GM21825 (cell line): ENCODE measurements at regions not wholly inside any gene's neighbourhood (a gene's known extent, or its start where the extent isn't known, plus 50 kb on each side); places are given as distances from the start of the nearest gene placed in this dataset.
A peak's percentile ranks its signal among the peaks of the same experiment; 100 is the strongest.

ENCODE experiments used
- ATAC-seq: cut with Tn5 transposase; IDR thresholded peaks from one replicate; pipeline ENCODE4 v1.9.1; 2021; ENCODE audit warnings: mild to moderate bottlenecking, moderate library complexity; ENCODE audit not compliant: unreplicated experiment

GRCh38 chr5:6201631-6202030 lies 176.7 kb downstream of the MED10 start:
- ATAC-seq, result no peak

- ATAC-seq, result no peak
These were observed 179.8 kb downstream of the MED10 start for GRCh38 chr5:6198531-6198930.

DNA sequence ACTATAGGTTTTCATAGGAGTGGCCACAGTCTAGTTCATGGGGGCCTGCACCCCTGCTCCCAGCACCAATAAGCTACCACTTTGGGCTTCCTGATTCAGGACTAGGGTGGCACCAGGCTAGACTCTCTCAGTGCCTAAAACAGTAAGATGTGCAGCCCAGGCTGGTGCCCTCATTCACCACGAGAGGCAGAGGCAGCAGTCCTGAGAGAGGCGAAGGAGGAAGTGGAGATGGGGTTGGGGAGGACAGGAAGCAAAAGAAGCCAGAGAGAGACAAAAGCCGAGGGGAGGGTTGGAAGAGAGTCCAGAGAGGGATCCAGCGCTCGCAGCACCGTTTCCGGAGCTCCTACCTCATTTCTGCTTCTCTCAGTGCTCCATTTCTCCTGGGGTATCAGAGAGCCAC lies 180.9 kb downstream of the MED10 start:
- no peak for ATAC-seq

- ATAC-seq, result no peak
These were observed 182.5 kb downstream of the MED10 start for GRCh38 chr5:6195711-6196358.

GRCh38 chr5:6194906-6195612 lies 183.3 kb downstream of the MED10 start:
- no peak for ATAC-seq

GRCh38 chr5:6194261-6194875 lies 184.0 kb downstream of the MED10 start:
- no peak for ATAC-seq

DNA sequence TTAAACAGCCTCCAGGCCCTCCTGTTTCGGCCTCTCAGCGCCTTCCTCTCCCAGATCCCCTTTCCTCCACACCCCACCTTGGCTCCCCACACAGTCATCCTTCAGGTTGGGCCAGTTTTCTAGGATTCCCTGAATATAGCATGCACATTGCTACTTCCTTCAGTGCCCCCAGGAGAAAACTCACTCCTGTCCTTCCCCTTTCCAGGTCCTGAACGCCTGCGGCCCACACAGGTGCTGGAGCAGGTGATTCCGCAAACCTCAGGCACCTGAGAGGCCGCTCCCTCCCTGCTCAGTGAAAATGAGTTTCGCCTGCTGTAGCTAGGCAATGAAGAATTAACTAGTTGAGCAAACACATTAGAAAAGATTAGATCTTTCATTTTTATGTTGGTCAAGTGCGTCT lies 185.0 kb downstream of the MED10 start:
- no peak for ATAC-seq

DNA sequence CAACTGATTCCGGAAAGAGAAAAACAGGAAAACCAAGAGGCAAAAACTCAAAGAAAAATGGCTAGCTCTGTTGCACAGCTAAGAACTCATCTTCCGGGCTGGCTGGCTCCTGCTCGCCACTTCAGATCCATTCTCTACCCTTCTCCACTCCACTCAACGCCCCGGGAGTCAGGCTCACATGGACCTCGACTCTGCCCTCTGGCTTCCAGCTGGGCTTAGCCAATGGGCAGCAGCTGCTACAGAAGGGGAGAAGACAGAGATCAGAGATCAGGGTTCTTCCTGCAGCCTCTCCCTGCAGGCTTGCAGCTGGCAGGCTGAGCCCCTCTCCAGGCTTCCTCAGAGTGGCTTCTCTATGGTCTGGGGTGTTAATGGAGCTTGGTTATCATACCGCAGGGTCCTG lies 187.5 kb downstream of the MED10 start:
- no peak for ATAC-seq

DNA sequence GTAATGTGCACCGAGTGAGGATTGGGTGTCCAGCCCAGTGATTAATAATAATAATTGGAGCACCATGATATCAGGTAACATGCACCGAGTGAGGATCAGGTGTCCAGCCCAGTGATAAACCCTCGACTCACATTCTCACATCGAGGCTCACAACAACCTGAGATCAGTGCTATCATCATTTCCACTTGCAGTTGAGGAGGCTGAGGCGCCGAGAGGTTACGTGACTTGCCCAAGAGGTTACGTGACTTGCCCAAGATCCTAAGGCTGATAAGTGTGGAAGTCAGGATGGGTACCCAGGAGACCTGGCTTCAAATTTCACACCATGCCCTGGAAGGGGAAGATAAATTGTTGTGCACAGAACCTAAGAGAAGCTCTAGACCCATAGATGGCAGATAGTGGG lies 189.4 kb downstream of the MED10 start:
- ATAC-seq, result no peak

DNA sequence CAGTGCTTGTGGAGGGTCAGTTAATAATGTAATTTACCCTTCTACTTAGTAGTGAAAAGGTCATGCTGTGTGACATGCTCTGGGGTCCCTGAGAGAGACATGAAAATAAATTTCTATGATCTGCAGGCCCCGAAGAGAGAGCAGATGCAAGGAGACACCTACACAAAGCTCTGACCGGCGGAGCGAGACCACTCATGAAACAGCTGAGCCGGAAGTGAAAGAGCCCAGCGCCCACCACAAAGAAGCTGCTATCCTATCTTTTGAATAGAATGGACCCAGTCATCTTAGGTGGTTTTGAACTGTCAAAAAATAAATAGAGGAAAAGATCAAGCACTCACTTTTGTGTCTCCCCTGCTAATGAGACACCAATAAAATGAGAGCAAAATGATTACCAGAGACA lies 190.0 kb downstream of the MED10 start:
- peak; percentile 97 for ATAC-seq

DNA sequence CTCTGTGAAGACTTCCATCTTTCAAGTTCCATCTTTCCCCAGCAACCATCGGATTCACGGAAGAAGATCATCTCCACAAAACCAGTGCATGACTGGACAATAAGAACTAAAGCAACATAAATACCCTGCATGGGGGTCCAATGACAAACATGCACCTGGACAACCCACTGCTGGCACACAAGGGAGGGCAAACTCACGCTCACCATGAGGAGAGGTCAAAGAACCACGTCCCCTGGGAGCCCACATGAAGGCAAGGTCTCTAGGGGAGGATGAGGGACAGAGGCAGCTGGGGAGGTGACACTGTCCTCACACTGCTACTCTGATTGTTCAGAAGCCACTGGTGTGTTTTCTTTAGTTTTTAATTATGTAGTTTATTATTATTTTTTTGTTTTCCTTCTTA lies 190.8 kb downstream of the MED10 start:
- ATAC-seq, result no peak

DNA sequence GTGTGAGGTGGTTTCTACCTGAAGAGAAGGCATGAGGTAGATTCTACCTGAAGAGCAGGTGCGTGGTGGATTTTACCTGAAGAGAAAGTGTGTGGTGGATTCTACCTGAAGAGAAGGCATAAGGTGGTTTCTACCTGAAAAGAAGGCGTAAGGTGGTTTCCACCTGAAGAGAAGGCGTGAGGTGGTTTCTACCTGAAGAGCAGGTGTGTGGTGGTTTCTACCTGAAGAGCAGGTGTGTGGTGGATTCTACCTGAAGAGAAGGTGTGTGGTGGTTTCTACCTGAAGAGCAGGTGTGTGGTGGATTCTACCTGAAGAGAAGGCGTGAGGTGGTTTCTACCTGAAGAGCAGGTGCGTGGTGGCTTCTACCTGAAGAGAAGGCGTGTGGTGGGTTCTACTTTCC lies 192.8 kb downstream of the MED10 start:
- no peak for ATAC-seq

- no peak for ATAC-seq
These were observed 193.9 kb downstream of the MED10 start for GRCh38 chr5:6184481-6184880.

- no peak for ATAC-seq
These were observed 194.7 kb downstream of the MED10 start for GRCh38 chr5:6183391-6184390.

- ATAC-seq, result no peak
These were observed 196.0 kb downstream of the MED10 start for GRCh38 chr5:6182271-6182815.

DNA sequence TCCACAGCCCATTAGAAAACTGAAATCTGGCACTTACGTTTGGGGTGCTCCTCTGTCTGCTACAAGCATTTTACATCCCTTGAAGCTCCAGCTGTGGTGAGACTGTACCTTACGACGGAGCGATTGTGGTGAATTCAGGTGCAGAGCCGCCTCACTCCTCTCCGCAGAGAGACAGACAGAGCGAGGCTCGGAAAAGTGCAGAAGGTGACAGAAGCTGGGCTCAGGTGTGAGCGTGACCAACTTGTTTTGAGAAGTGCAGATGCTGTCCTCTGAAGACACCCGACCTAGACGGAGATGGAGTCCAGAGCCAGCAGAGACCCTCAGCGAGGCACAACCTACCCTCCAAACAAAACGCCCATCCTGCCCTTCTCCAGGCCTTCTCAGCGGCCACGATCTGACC lies 196.5 kb downstream of the MED10 start:
- ATAC-seq, result no peak

DNA sequence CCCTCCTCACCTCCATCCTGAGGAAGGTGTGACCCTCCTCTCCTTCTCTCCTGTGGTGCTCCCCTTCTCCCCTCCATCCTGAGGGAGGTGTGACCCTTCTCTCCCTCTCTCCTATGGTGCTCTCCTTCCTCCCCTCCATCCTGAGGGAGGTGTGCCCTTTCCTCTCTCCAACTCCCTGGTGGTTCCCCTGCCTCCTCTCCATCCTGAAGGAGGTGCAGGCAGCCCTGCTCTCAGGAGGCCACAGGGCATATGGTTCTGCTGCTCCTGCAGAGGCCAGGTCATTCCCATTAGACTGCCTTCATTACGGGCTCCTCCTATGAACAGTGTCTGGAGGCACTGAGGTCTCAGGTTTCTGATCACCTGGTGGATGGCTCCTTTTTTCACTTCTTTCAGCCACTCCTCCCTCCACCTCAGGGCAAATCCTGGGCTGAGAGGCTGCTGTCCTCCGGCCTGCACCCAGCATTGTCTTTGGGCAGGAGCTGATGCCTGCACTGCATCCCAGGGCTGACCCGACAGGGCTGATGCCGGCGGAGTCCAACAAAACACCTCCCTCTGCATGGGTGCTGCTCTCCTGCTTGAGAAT lies 197.1 kb downstream of the MED10 start:
- no peak for ATAC-seq

DNA sequence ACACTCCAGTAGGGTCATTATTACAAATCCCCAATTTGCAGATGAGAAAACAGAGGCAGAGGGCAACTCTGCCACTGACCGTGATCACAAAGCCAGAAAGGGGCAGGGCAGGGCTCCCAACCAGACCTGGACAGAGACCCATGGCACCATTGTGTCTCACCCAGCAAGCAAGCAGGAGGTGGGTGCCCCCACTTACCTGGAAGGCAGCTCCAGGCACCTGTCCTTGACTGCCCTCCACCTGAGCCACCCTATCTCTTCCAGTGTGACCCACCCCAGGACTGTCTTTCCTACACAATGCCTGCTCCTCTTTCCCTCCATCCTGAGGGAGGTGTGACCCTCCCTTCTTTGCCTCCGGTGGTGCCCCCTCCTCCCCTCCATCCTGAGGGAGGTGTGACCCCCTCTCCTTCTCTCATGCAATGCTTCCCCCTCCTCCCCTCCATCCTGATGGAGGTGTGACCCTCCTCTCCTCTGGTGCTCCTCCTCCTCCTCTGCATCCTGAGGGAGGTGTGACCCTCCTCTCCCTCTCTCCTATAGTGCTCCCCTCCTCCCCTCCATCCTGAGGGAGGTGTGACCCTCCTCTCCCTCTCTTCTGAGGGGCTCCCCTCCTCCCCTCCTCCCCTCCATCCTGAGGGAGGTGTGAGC lies 198.0 kb downstream of the MED10 start:
- no peak for ATAC-seq

DNA sequence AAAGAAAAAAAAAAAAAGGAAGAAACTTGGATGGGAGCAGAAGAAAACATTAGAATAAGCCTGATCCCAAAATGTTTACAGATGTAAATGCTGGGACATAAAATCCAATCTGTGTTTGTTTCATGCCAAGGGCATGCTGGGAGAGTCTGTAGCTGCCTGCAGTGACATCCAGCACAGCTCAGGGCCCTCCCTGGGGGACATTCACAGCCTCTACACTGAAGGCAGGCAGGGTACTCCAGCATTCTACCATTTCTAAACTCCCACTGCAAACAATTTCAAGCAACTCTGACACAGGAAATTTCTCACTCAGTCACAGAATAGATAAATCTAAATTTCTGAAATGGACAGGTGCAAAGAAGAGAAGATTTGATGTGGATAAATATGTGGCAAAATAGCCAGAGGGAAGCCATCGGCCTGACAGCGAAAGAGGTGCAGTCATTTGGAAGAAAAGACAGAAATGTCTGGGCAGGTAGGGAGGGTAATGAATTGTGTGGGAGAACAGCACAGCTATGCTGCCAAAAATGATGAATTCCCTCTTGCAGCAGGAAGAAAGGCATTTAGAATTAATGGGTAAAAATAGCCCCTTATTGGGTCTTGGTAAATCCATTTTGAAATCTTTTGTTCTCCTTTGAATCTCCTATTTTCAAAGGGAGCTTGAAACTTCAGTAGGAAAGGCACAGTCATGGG lies 199.4 kb downstream of the MED10 start:
- ATAC-seq, result no peak
